GM12878 (cell line): ENCODE measurements at regions not wholly inside any gene's neighbourhood (a gene's known extent, or its start where the extent isn't known, plus 50 kb on each side); places are given as distances from the start of the nearest gene placed in this dataset.

Experiments used
- ATF3 ChIP-seq: IDR thresholded peaks from 2 replicates; pipeline ENCODE4 v1.6.1; 2011; ENCODE audit warnings: low read depth, mild to moderate bottlenecking, low read length, moderate library complexity, borderline replicate concordance; ENCODE audit errors: extremely low read depth
- BACH1 ChIP-seq: fragments of 450-650 bp; IDR thresholded peaks from 2 replicates; pipeline ENCODE4 v1.6.1; 2017; ENCODE audit warnings: mild to moderate bottlenecking, borderline replicate concordance
- BCLAF1 ChIP-seq: fragments of 450-650 bp; IDR thresholded peaks from 2 replicates; pipeline ENCODE4 v1.6.1; 2017; ENCODE audit warnings: antibody characterized with exemption, mild to moderate bottlenecking, moderate library complexity
- BHLHE40 ChIP-seq, 2 experiments: fragments of 450-650 bp in 1 of 2; IDR thresholded peaks; 2 replicates each; pipeline ENCODE4 v1.6.1; 2011 to 2017; ENCODE audit warnings: low read depth in 2 of 2, borderline replicate concordance in 1 of 2, improper control_type of control experiment in 1 of 2, low read length in 1 of 2, mild to moderate bottlenecking in 1 of 2
- BRCA1 ChIP-seq: IDR thresholded peaks from 2 replicates; pipeline ENCODE4 v1.6.1; 2011; ENCODE audit warnings: low read depth, low read length, improper control_type of control experiment
- CREB1 ChIP-seq: IDR thresholded peaks from 2 replicates; pipeline ENCODE4 v1.6.1; 2012; ENCODE audit warnings: low read depth, mild to moderate bottlenecking, inconsistent platforms
- CTCF ChIP-seq, 3 experiments: IDR thresholded peaks in 2 of 3; conservative IDR thresholded peaks in 1 of 3; 2 replicates each; pipeline ENCODE4 v1.5.1; 2011; ENCODE audit warnings: low read depth in 3 of 3, low read length in 3 of 3, mild to moderate bottlenecking in 3 of 3, control low read depth in 2 of 3, moderate library complexity in 2 of 3, inconsistent platforms in 1 of 3, mixed read lengths in 1 of 3; ENCODE audit not compliant: control insufficient read depth in 2 of 3, insufficient read depth in 1 of 3; ENCODE audit errors: extremely low read depth in 1 of 3
- E2F8 ChIP-seq: fragments of 450-650 bp; IDR thresholded peaks from 2 replicates; pipeline ENCODE4 v1.6.1; 2018; ENCODE audit warnings: mild to moderate bottlenecking, low read depth, moderate library complexity; ENCODE audit not compliant: partially characterized antibody
- FOXK2 ChIP-seq: fragments of 450-650 bp; IDR thresholded peaks from 2 replicates; pipeline ENCODE4 v1.6.1; 2017; ENCODE audit warnings: mild to moderate bottlenecking, moderate library complexity
- HDAC2 ChIP-seq: fragments of 200-600 bp; sonication (generic); IDR thresholded peaks from 2 replicates; pipeline ENCODE4 v1.6.1; 2017
- IRF4 ChIP-seq: IDR thresholded peaks from 2 replicates; pipeline ENCODE4 v1.6.1; 2011; ENCODE audit warnings: low read depth, low read length
- MYC ChIP-seq: IDR thresholded peaks from 2 replicates; pipeline ENCODE4 v1.6.1; 2011; ENCODE audit warnings: mild to moderate bottlenecking, low read length, moderate library complexity, inconsistent platforms; ENCODE audit not compliant: insufficient read depth, insufficient replicate concordance, insufficient read length, severe bottlenecking
- NFYB ChIP-seq: IDR thresholded peaks from 2 replicates; pipeline ENCODE4 v1.6.1; 2011; ENCODE audit warnings: low read depth, mild to moderate bottlenecking, low read length, improper control_type of control experiment, moderate library complexity; ENCODE audit not compliant: insufficient read depth
- NR2F1 ChIP-seq: fragments of 450-650 bp; conservative IDR thresholded peaks from 2 replicates; pipeline ENCODE4 v1.6.1; 2017; ENCODE audit warnings: mild to moderate bottlenecking
- RUNX3 ChIP-seq: IDR thresholded peaks from 2 replicates; pipeline ENCODE4 v1.6.1; 2012; ENCODE audit warnings: low read length, inconsistent platforms
- SIN3A ChIP-seq: IDR thresholded peaks from 2 replicates; pipeline ENCODE4 v1.6.1; 2012; ENCODE audit warnings: low read depth, low read length, improper control_type of control experiment
- SIX5 ChIP-seq: IDR thresholded peaks from 2 replicates; pipeline ENCODE4 v1.6.1; 2011; ENCODE audit warnings: mild to moderate bottlenecking, low read depth, low read length, moderate library complexity; ENCODE audit not compliant: severe bottlenecking
- TAF1 ChIP-seq: IDR thresholded peaks from 2 replicates; pipeline ENCODE4 v1.6.1; 2011; ENCODE audit warnings: mild to moderate bottlenecking, low read depth, low read length, borderline replicate concordance
- TBL1XR1 ChIP-seq: IDR thresholded peaks from 2 replicates; pipeline ENCODE4 v1.6.1; 2012; ENCODE audit warnings: low read depth, low read length, improper control_type of control experiment
- TCF12 ChIP-seq: IDR thresholded peaks from 2 replicates; pipeline ENCODE4 v1.6.1; 2011; ENCODE audit warnings: low read depth, mild to moderate bottlenecking, low read length
- TCF7 ChIP-seq: IDR thresholded peaks from 2 replicates; pipeline ENCODE4 v1.6.1; 2014; ENCODE audit warnings: antibody characterized with exemption, borderline replicate concordance
- ZNF274 ChIP-seq: IDR thresholded peaks from one replicate; pipeline ENCODE4 v1.8.0; 2011; ENCODE audit not compliant: insufficient read length, insufficient read depth

- TF ChIP-seq BHLHE40 (IDR thresholded peaks at IDR 0.05; ENCODE audit: borderline replicate concordance in 1 of 2, low read depth in 2 of 2, low read length in 1 of 2) (no peak; a peak in 1 of 4 replicates), RUNX3 (peak; percentile 80), IRF4 (no peak), SIX5 (no peak), BRCA1 (no peak), NR2F1 (peak; percentile 87), MYC (no peak), ATF3 (no peak), TCF12 (peak; percentile 84), BCLAF1 (no peak), ZNF274 (no peak), TCF7 (no peak), SIN3A (no peak), TBL1XR1 (no peak), TAF1 (peak; percentile 24; the same call in 1 of the 2 replicates), FOXK2 (no peak), E2F8 (no peak), HDAC2 (no peak), BACH1 (no peak), CTCF (IDR thresholded peaks at IDR 0.05 in 2 of 3, conservative IDR thresholded peaks at IDR 0.05 in 1 of 3; ENCODE audit: control insufficient read depth in 2 of 3, extremely low read depth in 1 of 3, insufficient read depth in 1 of 3, low read depth in 3 of 3, low read length in 3 of 3) (no peak), NFYB (no peak), CREB1 (no peak)
Measured at GRCh38 chr2:64859312-64860212, 129.6 kb upstream of the SLC1A4 start (continued).
